HG02840 (cell line): ENCODE measurements at regions not wholly inside any gene's neighbourhood (a gene's known extent, or its start where the extent isn't known, plus 50 kb on each side); places are given as distances from the start of the nearest gene placed in this dataset.

Experiments
- ATAC-seq: cut with Tn5 transposase; IDR thresholded peaks from one replicate; pipeline ENCODE4 v1.9.1; 2021; ENCODE audit warnings: mild to moderate bottlenecking, moderate library complexity, moderate number of reproducible peaks; ENCODE audit not compliant: unreplicated experiment, low FRiP score

GRCh38 chr3:81439108-81439507 is 322.3 kb downstream of the GBE1 start:
- ATAC-seq, result no peak

- ATAC-seq, result no peak
Observed at GRCh38 chr3:81437683-81438082, 323.8 kb downstream of the GBE1 start.

- ATAC-seq, result no peak
Observed at GRCh38 chr3:81436182-81436581, 325.3 kb downstream of the GBE1 start.

- no peak for ATAC-seq
Observed at GRCh38 chr3:81435050-81435449, 326.4 kb downstream of the GBE1 start.

DNA sequence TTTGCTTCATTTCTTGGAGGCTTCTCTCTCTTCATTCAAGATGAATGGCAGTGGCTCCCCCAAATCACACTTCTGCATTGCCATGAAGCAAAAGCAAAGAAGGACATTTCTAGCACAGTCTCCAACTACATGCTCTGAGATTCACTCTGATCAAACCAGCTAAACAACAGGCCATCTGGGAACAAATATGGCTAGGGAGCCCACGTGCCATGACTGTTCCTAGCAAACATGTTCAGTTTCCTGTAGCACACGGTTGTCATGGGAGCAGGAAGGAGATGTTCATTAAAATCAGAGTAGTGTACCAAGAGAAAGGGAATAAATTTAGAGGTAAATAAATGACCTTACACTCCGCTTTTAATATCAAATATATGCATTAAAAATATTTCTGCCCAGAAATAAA is 327.3 kb downstream of the GBE1 start:
- ATAC-seq, result no peak

GRCh38 chr3:81433675-81434074 is 327.8 kb downstream of the GBE1 start:
- no peak for ATAC-seq

GRCh38 chr3:81432456-81432855 is 329.0 kb downstream of the GBE1 start:
- no peak for ATAC-seq

DNA sequence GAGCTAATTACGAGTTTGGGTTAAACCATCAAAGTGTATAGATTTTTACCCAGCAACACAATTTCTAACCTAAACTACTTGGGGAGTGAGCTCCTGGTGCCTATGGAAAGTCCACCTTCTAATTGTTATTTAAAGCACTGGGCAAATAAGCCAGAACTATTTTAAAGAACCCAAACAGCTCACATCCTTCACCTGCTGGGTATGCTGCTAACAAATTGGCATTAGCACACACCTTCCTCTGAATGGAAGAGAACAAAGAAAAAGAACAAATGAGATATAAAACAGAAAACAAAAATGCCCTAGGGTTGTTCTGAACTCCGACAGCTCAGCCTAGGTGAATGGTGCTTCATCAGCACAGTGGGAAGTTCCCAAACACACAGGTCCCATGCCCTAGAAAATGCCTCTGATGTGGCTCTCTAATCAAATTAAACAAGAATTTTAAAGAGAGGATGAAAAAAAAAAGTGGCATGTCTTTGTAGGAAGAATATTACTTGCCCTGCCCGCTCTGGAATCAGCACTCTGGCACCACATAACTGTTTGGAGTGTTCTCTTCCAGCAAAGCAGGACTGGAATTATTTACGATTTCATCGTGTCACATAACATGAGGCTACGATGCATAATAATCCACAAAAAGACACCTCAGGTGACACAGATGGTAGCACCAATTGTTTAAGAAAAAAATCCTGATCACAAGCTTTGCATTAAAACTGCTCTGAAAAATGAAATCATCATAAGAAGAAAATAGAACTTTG is 334.4 kb downstream of the GBE1 start:
- no peak for ATAC-seq

GRCh38 chr3:81425198-81425868 is 336.1 kb downstream of the GBE1 start:
- ATAC-seq, result no peak

GRCh38 chr3:81419228-81419627 is 342.2 kb downstream of the GBE1 start:
- ATAC-seq, result no peak

- ATAC-seq, result no peak
Observed at GRCh38 chr3:81416812-81417211, 344.6 kb downstream of the GBE1 start.

DNA sequence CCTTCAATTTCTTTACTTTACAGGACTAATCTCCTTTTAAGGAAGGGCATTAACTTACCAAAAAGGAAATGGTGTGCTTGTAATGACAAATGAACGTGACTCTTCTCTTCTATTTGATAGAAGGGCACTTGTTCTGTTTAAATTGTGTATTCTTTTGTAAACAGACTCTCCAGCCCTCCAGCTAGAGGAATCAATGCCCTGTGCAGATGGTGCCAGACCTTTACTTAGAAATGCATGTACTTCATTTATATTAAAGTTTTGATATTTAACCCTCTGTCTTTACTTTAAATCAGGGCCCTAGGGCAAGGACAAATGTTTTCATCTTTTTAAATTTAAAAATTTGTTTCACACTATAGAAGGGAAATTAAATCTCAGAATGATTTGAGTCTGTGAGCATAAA is 355.1 kb downstream of the GBE1 start:
- ATAC-seq, result no peak

GRCh38 chr3:81395739-81396513 is 365.5 kb downstream of the GBE1 start:
- ATAC-seq, result no peak

DNA sequence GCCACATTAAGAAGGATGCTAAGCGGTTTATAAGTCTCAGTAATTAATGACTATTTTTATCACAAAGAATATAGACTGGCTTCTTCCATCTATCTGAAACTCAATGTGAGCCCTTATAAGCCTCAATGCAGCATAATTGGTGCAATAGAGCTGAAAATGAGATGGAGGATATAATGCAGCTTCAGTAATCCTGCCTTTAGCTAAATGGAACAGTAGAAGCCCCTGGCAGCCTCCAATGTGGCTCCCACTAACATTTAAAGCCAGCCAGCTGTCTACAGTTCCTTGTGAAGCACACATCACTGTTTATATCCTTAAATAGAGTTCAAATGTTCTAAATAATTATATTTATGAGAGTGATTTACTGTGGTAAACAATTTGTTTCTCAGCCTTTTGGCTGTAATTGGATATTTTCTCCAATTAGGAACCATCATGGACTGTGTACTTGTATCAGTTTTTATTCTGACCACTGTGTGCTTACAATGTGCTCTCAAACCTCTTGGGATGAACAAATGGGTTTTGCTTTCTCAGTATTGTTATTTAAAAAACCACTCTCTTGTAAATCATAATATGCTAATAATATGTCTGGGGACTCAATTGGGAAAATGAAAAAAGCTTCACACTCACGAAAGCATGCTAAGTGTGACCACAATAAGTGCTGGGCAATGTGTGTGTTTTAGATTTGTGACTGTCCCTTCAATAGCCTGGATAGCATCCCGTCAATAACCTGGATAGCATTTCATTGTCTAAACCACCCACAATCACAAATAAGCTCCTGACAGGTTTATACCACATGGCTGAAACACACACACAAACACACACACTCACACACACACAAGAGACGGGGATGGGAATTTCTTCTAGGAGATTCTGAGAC is 366.6 kb downstream of the GBE1 start:
- no peak for ATAC-seq

DNA sequence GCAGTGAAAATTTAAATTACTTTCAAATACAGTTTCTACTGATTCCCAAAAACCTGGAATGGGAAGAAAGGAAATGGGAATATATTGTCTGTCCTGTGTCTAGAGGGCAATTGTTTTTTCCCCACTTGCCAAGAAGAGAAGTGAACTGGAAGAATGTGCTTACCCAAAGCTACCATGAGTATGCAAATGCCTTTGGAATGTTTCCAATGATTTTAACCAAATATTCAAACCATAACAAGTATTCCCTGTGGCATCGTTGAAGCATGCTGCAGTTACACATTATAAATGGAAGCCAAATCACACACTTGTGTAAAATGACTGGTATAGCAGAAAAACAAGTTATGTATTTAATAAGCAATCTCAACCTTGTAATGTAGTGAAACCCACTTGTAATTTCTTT is 368.2 kb downstream of the GBE1 start:
- ATAC-seq, result no peak

DNA sequence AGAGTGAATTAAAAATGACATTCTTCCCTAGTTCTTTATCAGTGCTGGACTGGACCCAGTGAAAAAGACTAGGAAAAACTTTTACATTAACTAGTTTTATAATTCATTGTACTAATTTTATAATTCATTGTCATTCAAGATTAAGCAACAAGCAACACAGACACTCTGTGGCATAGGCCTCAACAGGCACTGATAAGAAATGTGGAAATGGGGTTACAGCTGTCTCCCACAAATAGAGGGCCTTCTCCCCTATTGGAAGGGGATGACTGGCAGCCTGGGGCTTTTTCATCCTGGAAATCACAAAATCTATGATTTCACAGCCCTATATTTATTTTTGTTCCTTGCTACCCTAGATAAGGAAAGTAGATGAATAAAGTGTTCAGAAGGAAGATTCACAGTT is 370.6 kb downstream of the GBE1 start:
- ATAC-seq, result no peak

- no peak for ATAC-seq
Observed at GRCh38 chr3:81388191-81388590, 373.3 kb downstream of the GBE1 start.

GRCh38 chr3:81382470-81382869 is 379.0 kb downstream of the GBE1 start:
- ATAC-seq, result no peak

DNA sequence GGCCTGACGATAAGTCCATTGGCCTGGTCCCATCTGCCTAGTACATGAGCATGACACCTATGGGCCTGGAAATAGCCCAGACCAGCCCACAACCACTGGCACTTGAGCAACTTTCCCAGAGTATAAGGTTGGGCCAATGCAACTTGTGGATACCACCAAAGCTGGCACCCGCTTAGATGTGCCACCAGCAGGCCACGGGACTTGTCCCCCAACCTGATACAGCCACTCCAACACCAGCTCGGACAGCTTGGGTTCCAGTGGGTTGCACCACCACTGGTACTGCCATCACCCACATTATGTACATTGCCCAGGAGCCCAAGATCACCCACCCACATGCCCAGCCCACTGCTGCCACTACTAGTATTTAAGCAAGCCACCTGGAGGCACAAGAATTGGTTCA is 381.2 kb downstream of the GBE1 start:
- no peak for ATAC-seq

DNA sequence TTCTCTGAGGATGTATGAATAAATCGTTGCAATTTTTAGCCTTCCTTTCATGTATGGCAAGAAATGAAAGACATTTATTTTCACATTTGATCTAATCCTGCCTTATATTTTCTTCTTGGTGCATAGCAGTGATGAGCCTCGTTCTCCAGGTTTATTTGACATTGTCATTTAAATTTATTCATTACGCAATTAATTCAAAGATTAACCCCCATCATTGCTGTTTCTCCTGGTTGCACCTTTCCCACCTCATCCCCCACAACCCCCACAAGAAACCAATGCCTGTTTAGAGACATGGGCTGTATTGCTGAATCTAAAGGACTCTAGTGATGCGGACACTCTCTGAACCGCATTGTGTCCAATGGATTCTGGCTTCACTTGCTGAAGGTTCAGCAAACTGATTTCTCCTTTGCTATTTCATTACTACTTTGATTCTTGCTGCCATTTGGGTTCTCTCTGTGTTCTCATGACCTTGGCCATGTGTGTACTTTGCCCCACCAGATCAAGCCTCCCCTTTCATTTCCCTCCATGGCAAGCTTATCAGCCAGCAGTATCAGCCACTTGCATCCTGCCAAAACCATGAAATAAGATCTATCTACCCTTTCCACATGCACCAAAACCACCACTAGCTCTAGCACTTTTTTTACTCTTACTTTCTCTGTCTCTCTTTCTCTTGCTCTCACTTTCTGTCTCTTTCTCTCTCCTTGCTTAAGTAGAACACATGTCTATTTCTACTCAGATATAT is 382.7 kb downstream of the GBE1 start:
- no peak for ATAC-seq
